GM12875 (cell line): ENCODE measurements at regions not wholly inside any gene's neighbourhood (a gene's known extent, or its start where the extent isn't known, plus 50 kb on each side); places are given as distances from the start of the nearest gene placed in this dataset.

Source experiments
- H3K4me3 ChIP-seq: one replicate; pipeline ENCODE4 v1.5.1; 2011; ENCODE audit warnings: low read depth, low read length, control low read depth
- TF ChIP-seq, protein P1 (sequence below): IDR thresholded peaks from 2 replicates; pipeline ENCODE4 v1.5.1; 2011; ENCODE audit warnings: low read depth, mild to moderate bottlenecking, control low read depth, inconsistent platforms, low read length, moderate library complexity, borderline replicate concordance; ENCODE audit not compliant: insufficient read depth

DNA sequence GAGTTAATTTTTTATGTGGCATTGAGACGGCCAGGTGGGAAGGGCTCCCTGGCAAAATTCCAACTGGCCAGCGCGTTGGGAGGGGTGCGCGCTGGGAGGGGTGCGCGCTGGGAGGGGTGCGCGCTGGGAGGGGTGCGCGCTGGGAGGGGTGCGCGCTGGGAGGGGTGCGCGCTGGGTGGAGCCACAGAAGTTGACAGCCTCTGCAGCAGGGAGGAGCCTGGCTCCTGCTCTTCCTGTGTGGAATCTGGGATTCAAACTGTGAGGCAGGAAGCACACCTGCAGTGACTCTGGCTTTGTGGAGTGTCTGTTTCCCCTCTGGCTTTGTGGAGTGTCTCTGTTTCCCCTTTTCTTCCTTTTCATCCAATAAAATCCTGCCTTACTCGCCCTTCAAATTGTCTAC, 147.9 kb upstream of the CBLN2 start:
- H3K4me3 ChIP-seq = no peak overlapping the region
- TF ChIP-seq, protein P1, sequence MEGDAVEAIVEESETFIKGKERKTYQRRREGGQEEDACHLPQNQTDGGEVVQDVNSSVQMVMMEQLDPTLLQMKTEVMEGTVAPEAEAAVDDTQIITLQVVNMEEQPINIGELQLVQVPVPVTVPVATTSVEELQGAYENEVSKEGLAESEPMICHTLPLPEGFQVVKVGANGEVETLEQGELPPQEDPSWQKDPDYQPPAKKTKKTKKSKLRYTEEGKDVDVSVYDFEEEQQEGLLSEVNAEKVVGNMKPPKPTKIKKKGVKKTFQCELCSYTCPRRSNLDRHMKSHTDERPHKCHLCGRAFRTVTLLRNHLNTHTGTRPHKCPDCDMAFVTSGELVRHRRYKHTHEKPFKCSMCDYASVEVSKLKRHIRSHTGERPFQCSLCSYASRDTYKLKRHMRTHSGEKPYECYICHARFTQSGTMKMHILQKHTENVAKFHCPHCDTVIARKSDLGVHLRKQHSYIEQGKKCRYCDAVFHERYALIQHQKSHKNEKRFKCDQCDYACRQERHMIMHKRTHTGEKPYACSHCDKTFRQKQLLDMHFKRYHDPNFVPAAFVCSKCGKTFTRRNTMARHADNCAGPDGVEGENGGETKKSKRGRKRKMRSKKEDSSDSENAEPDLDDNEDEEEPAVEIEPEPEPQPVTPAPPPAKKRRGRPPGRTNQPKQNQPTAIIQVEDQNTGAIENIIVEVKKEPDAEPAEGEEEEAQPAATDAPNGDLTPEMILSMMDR = no peak

DNA sequence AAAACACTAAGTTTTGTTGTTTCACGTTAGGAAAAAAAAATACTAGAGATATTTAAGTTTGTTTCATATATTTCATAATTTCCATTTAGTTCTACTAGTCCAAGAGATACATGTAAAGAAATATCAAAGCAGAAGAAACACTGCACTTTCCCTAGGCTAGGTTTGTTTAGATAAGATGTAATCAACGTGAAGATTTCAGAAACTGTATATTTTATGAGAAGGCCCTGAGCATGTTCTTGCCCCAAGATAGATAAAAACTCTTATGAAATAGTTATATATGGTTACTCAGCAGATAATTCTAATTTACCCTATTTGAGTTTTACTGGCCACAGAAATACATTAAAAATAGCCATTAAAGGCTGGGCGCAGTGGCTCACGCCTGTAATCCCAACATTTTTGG, 143.6 kb upstream of the CBLN2 start:
- no peak overlapping the region for H3K4me3 ChIP-seq
- TF ChIP-seq, protein P1 = no peak

DNA sequence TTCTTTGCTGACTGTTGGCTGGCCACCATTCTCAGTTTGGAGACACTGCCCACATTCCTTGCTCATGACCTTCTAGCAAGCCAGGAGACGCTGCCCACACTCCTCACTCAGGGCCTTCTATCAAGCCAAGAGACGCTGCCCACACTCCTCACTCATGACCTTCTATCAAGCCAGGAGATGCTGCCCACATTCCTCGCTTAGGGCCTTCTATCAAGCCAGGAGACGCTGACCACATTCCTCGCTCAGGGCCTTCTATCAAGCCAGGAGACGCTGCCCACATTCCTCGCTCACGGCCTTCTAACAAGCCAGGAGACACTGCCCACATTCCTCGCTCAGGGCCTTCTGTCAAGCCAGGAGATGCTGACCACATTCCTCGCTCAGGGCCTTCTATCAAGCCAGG, 131.3 kb upstream of the CBLN2 start:
- H3K4me3 ChIP-seq = no peak overlapping the region
- TF ChIP-seq, protein P1 = no peak

DNA sequence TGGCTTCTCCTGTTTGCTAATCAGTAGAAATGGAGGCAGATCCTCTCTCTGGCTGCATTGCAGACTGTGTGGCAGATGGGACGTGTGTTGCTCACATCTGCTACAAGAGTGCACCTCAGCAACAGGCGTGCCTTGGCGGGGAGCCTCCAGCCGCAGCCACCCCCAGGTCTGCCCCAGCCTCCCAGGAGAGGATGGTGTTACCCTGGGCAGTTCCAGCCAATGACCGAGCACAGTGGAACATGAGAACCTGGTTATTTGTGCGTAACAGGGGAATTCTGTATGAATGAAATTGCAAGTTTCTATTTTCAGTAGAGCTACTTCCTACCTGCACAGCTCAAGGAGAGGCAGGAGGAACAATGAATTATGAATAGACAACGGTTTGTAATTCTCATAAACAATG, 130.6 kb upstream of the CBLN2 start:
- H3K4me3 ChIP-seq = no peak overlapping the region
- TF ChIP-seq, protein P1 = no peak

DNA sequence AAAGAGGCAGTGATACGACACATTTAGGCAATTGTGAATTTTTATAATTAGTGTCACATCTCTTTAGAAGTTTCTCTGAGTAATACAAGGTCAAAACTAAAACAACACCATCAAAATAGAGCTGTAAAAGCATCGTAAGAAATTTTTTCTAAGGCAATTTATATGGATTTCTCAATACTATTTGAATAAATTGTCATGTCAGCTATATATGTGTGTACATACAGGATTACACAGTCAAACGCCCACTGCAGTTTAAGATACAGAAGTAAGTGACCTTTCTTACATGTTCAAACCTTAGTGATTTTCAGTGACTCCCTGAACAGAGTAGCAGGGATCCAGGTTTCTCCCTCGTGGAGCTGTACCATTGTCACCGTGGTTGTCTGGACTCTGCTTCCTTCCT, 129.1 kb upstream of the CBLN2 start:
- TF ChIP-seq, protein P1 = no peak
- H3K4me3 ChIP-seq = no peak overlapping the region

DNA sequence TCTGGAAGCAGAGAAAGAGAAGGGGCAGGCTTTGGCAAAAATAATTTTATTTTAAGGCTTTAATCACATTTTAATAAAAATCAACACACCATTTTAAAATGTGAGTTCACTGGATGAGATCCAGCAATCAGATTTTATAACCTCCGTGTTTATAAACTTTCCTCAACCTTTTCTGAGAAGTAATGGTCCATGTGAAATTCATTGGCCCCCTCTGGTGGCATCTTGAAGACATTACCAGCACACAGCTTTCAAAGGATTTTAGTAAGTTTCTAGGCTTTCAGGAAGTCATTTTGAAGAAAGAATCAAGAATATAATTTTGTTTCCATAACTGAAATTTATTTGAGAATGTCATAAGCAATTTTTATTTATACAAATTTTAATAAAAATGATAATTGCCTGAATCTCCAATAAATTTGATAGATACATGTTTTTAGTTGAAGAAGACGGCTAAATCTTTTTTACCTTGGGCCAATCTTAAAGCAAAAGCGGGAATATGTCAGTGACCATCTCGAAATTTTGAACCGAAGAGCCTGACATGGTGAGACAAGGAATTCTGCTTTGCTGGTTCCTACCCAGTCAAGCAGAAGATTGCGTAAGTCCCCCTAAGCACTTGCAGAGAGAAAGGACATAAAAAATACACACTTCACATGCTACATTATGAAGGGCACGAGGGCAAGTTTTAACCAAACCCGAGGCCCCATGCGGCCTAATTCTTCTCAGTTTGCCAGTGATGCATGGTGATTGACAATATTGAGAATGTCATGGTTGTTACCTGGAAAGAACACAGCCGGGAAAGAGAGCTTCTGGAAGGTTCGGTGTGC, 128.4 kb upstream of the CBLN2 start:
- H3K4me3 ChIP-seq = no peak overlapping the region
- TF ChIP-seq, protein P1 = peak; percentile 52; the same call in 1 of the 2 replicates

DNA sequence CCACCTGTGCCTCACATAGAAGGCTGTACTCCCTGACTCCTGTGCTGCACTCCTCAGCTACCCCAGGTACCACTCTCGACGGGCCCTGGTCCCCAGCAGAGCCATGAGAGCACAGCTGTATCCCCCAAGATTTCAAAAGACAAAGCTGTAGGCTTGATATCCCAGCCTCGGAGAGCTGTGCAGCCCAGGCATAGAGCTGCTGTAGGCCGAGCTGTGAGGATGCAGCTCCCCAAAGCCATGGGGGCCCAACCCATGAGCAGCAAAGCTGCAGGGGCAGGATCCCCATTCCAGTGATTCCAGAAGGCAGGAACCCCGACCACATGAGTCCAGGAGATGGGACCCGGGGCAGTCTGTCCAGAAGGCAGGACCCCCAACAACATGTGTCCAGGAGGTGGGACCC, 123.8 kb upstream of the CBLN2 start:
- TF ChIP-seq, protein P1 = no peak
- no peak overlapping the region for H3K4me3 ChIP-seq
